ENCODE measurements at regions not wholly inside any gene's neighbourhood (a gene's known extent, or its start where the extent isn't known, plus 50 kb on each side); places are given as distances from the start of the nearest gene placed in this dataset.

DNA sequence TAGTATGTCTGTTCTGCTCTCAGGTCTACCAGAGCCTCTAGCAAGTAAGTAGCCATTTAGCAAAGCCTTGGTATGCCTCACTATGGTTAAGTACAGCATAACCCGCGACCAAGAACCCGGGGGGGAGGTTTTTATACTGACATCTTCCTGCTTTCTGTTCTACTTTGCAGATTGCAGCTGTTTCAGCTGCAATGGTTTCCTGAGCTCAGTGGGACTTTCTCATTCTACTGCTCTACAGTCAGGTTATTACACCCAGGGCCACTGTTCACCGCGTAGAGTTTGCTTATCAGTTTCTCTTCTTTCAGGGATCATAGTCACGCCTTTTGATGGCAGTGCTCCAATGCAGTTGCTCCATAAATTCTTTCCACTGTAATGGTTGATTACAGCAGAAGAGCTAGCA lies 631.3 kb downstream of the TFAP2A start:
- no peak for DNase-seq
- ATAC-seq, result no peak
- intact Hi-C loops (cut with DNase I, micrococcal nuclease), result no loop called here
- TF ChIP-seq, protein P1, sequence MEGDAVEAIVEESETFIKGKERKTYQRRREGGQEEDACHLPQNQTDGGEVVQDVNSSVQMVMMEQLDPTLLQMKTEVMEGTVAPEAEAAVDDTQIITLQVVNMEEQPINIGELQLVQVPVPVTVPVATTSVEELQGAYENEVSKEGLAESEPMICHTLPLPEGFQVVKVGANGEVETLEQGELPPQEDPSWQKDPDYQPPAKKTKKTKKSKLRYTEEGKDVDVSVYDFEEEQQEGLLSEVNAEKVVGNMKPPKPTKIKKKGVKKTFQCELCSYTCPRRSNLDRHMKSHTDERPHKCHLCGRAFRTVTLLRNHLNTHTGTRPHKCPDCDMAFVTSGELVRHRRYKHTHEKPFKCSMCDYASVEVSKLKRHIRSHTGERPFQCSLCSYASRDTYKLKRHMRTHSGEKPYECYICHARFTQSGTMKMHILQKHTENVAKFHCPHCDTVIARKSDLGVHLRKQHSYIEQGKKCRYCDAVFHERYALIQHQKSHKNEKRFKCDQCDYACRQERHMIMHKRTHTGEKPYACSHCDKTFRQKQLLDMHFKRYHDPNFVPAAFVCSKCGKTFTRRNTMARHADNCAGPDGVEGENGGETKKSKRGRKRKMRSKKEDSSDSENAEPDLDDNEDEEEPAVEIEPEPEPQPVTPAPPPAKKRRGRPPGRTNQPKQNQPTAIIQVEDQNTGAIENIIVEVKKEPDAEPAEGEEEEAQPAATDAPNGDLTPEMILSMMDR (IDR thresholded peaks at IDR 0.05), result no peak
- H3K4me1 ChIP-seq (ENCODE audit: low read depth), result no peaks in the 10 kb centered on the region
- no peak overlapping the region for H3K4me3 ChIP-seq
- no peaks in the 10 kb centered on the region for H3K36me3 ChIP-seq (ENCODE audit: low read depth)
- H3K9me3 ChIP-seq, result no peaks in the 10 kb centered on the region

DNA sequence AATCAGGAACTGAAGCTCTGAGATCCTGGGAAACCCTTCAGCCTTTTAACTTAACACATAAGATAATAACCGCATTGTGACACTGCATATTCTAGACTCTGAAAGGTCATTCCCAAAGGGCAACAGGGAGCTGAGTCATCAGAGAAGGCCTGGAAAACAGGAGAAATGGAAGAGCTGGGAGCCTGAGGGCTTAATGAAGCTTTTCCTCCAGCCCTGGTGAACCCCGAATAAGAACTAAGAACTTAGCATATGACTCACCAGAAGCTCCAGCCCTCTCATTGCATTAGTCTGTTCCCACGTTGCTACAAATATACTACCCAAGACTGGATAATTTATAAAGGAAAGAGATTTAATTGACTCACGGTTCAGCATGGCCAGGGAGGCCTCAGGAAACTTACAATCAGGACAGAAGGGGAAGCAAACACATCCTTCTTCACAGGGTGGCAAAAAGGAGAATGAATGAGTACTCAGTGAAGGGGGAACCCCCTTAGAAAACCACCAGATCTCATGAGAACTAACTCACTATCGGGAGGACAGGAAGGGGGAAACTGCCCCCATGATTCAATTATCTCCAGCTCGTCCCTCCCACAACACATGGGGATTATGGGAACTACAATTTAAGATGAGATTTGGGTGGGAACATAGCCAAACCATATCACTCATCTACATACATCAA lies 648.5 kb downstream of the TFAP2A start:
- no peak for ATAC-seq
- intact Hi-C loops (cut with DNase I, micrococcal nuclease), result no loop called here
- Histone ChIP-seq H3K36me3 (ENCODE audit: low read depth) (no peaks in the 10 kb centered on the region), H3K4me3 (no peak overlapping the region), H3K9me3 (no peaks in the 10 kb centered on the region), H3K4me1 (ENCODE audit: low read depth) (no peaks in the 10 kb centered on the region)
- no peak for DNase-seq
- TF ChIP-seq, protein P1 (IDR thresholded peaks at IDR 0.05), result no peak

DNA sequence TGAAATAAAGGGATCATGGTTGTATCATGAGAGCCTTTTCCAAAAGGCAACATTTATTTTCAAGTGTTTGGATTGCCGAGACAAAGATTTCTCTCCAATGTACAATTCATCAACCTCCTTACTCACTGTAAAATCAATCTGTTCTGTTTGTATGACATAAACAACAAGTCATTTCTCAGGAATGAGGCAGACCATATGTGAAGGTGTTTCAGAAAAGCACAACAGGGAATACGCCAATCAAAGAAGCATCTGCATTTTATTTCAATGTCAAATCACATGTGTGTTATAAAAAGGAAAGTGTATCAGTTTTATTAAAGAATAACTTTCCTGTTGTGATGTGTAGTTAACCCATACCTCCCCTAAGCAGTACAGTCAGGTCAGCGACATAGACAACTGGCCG lies 653.7 kb downstream of the TFAP2A start:
- ATAC-seq, result no peak
- no peaks in the 10 kb centered on the region for H3K4me1 ChIP-seq (ENCODE audit: low read depth)
- TF ChIP-seq, protein P1 (IDR thresholded peaks at IDR 0.05), result no peak

DNA sequence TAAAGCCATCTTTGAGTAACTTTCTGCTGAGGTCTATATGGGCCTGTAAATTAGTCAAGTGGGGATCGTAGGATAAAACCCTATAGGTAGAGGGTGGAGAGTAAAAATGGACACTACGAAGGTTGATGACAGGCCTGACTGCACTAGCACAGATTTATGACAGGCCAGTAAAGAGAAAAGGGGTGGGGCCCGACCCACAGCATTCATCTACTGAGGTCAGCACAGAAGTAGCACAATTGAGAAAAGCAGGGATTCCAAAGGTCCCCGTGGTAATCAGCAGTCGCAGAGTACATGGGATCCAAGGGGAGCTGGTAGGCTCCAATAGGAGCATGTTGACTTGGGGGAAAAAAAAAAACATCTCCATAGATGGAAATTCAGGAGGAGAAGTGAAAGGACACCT lies 660.4 kb downstream of the TFAP2A start:
- TF ChIP-seq, protein P1 (IDR thresholded peaks at IDR 0.05), result no peak
- ATAC-seq (no peak), DNase-seq (no peak)
- no peak overlapping the region for H3K4me3 ChIP-seq
- H3K9me3 ChIP-seq, result no peaks in the 10 kb centered on the region
- intact Hi-C loops (cut with DNase I, micrococcal nuclease), result no loop called here
- no peaks in the 10 kb centered on the region for H3K36me3 ChIP-seq (ENCODE audit: low read depth)
- H3K4me1 ChIP-seq (ENCODE audit: low read depth), result no peaks in the 10 kb centered on the region

More for the DNA sequence above, 653.7 kb downstream of the TFAP2A start:
- no peak overlapping the region for H3K4me3 ChIP-seq
- intact Hi-C loops (cut with DNase I, micrococcal nuclease), result no loop called here
- no peaks in the 10 kb centered on the region for H3K36me3 ChIP-seq (ENCODE audit: low read depth)
- no peak for DNase-seq
- no peaks in the 10 kb centered on the region for H3K9me3 ChIP-seq

DNA sequence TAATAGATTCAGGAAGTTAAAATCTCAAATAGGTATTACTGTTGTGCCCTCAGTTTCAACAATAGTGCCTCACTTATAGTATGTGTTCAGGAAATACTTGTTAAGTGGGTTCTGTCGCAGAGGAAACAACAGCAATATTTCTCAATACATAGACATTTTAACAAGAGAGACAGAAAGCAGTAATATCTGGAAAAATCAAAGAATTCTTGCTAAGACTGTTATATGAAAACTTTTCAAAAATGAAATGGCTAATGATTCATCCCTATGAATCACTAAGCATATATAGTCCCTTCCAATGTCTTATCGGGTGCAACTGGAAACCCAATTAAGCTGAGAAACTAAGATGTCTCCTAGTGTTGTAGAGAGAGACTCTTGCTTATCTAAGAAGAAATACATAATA lies 668.9 kb downstream of the TFAP2A start:
- no peaks in the 10 kb centered on the region for H3K9me3 ChIP-seq
- no peak for DNase-seq
- H3K4me1 ChIP-seq (ENCODE audit: low read depth), result no peaks in the 10 kb centered on the region
- TF ChIP-seq, protein P1 (IDR thresholded peaks at IDR 0.05), result no peak
- intact Hi-C loops (cut with DNase I, micrococcal nuclease), result no loop called here
- ATAC-seq, result no peak
- H3K36me3 ChIP-seq (ENCODE audit: low read depth), result no peaks in the 10 kb centered on the region
- H3K4me3 ChIP-seq, result no peak overlapping the region

DNA sequence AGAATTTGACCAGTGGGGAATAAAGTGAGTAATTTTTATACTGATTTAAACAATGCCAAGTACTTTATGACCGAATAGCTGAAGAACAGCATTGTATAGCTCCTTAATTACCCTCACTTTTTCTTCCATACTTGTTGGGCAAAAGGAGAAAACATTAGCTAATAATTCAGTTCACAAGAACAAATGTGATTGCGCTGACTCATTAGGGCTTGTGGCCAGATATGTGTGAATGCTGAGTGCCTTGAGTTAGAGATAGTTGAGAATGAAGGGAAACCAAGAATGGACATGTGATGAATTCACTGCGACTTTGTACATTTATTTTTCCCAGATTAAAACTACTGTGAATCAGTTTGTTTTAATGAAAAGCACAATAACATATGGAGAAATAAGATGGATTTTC lies 669.4 kb downstream of the TFAP2A start:
- TF ChIP-seq, protein P1 (IDR thresholded peaks at IDR 0.05), result no peak

More for the DNA sequence above, 669.4 kb downstream of the TFAP2A start:
- Histone ChIP-seq H3K4me3 (no peak overlapping the region), H3K4me1 (ENCODE audit: low read depth) (no peaks in the 10 kb centered on the region), H3K36me3 (ENCODE audit: low read depth) (no peaks in the 10 kb centered on the region), H3K9me3 (no peaks in the 10 kb centered on the region)
- intact Hi-C loops (cut with DNase I, micrococcal nuclease), result no loop called here
- ATAC-seq (no peak), DNase-seq (no peak)
